Esophagus squamous epithelium (tissue), 4 donors: ENCODE measurements at regions not wholly inside any gene's neighbourhood (a gene's known extent, or its start where the extent isn't known, plus 50 kb on each side); places are given as distances from the start of the nearest gene placed in this dataset.

Experiments used
- POLR2A ChIP-seq, 4 donors: fragments of 450-650 bp; IDR thresholded peaks; one replicate each; pipeline ENCODE4 v1.6.1; 2017; ENCODE audit warnings: antibody characterized with exemption in 4 of 4, mild to moderate bottlenecking in 4 of 4, moderate library complexity in 3 of 4
- TF ChIP-seq, protein P1 (sequence below), 6 experiments: fragments of 450-650 bp in 4 of 6; fragments of 200-600 bp in 2 of 6; sonication (generic) in 2 of 6; IDR thresholded peaks; one replicate each; pipeline ENCODE4 v1.5.1; 2016 to 2019; ENCODE audit warnings: antibody characterized with exemption in 6 of 6, mild to moderate bottlenecking in 4 of 6, moderate library complexity in 4 of 6

DNA sequence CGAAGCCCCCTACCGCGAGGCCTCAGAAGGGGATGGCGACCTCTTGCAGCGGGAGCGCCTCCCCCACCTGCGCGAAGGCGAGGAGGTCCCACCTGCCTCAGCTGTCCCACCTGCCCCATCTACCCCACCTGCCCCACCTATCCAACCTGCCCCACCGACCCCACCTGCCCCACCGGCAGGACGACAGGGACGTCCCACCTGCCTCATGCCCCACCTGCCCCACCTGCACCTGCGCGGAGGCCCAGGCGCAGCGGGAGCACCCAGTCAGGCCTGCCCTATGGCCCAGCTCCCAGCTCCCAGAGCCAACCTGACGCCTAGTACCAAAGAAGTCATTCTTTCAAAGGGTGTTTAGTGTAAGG, 489.1 kb upstream of the SMIM21 start:
- TF ChIP-seq POLR2A (IDR thresholded peaks at IDR 0.05), result no peak
- TF ChIP-seq, protein P1, sequence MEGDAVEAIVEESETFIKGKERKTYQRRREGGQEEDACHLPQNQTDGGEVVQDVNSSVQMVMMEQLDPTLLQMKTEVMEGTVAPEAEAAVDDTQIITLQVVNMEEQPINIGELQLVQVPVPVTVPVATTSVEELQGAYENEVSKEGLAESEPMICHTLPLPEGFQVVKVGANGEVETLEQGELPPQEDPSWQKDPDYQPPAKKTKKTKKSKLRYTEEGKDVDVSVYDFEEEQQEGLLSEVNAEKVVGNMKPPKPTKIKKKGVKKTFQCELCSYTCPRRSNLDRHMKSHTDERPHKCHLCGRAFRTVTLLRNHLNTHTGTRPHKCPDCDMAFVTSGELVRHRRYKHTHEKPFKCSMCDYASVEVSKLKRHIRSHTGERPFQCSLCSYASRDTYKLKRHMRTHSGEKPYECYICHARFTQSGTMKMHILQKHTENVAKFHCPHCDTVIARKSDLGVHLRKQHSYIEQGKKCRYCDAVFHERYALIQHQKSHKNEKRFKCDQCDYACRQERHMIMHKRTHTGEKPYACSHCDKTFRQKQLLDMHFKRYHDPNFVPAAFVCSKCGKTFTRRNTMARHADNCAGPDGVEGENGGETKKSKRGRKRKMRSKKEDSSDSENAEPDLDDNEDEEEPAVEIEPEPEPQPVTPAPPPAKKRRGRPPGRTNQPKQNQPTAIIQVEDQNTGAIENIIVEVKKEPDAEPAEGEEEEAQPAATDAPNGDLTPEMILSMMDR (IDR thresholded peaks at IDR 0.05), result no peak
